Stimulated activated CD4-positive, alpha-beta T cell treated with anti-CD3 and anti-CD28 coated beads, Interleukin-15, amount 100 ng/mL, for 48 hours (primary cell): ENCODE measurements at regions not wholly inside any gene's neighbourhood (a gene's known extent, or its start where the extent isn't known, plus 50 kb on each side); places are given as distances from the start of the nearest gene placed in this dataset.

Experiments
- DNase-seq, 2 donors: peaks; one replicate each; pipeline ENCODE4 v3.0.0-alpha.2; 2020; ENCODE audit warnings: low read depth in 2 of 2

GRCh38 chr10:4587466-4587865 is 238.5 kb upstream of the AKR1E2 start:
- DNase-seq, result no peak

- DNase-seq, result no peak
Observed at GRCh38 chr10:4586776-4587175, 239.2 kb upstream of the AKR1E2 start.

- no peak for DNase-seq
Observed at GRCh38 chr10:4581929-4582328, 244.1 kb upstream of the AKR1E2 start.

GRCh38 chr10:4579844-4580243 is 246.2 kb upstream of the AKR1E2 start:
- no peak for DNase-seq

GRCh38 chr10:4576206-4576605 is 249.8 kb upstream of the AKR1E2 start:
- DNase-seq, result no peak

GRCh38 chr10:4569151-4569550 is 256.9 kb upstream of the AKR1E2 start:
- no peak for DNase-seq

GRCh38 chr10:4568731-4569130 is 257.3 kb upstream of the AKR1E2 start:
- DNase-seq, result no peak

- no peak for DNase-seq
Observed at GRCh38 chr10:4568086-4568485, 257.9 kb upstream of the AKR1E2 start.

- no peak for DNase-seq
Observed at GRCh38 chr10:4567637-4568036, 258.4 kb upstream of the AKR1E2 start.

GRCh38 chr10:4566011-4566410 is 260.0 kb upstream of the AKR1E2 start:
- DNase-seq, result no peak

GRCh38 chr10:4561296-4561695 is 264.7 kb upstream of the AKR1E2 start:
- no peak for DNase-seq

GRCh38 chr10:4557469-4557868 is 268.5 kb upstream of the AKR1E2 start:
- DNase-seq, result no peak

GRCh38 chr10:4556527-4556926 is 269.5 kb upstream of the AKR1E2 start:
- DNase-seq, result no peak

GRCh38 chr10:4555920-4556319 is 270.1 kb upstream of the AKR1E2 start:
- no peak for DNase-seq

- no peak for DNase-seq
Observed at GRCh38 chr10:4549139-4549653, 276.8 kb upstream of the AKR1E2 start.

- DNase-seq, result no peak
Observed at GRCh38 chr10:4546931-4547330, 279.1 kb upstream of the AKR1E2 start.

GRCh38 chr10:4546500-4546899 is 279.5 kb upstream of the AKR1E2 start:
- peak; percentile 5 to 11 for DNase-seq

GRCh38 chr10:4545062-4545461 is 280.9 kb upstream of the AKR1E2 start:
- DNase-seq, result no peak

- no peak for DNase-seq
Observed at GRCh38 chr10:4543938-4544533, 282.0 kb upstream of the AKR1E2 start.

GRCh38 chr10:4541292-4541691 is 284.7 kb upstream of the AKR1E2 start:
- no peak for DNase-seq

- DNase-seq, result no peak
Observed at GRCh38 chr10:4538016-4538415, 288.0 kb upstream of the AKR1E2 start.

GRCh38 chr10:4535521-4535920 is 290.5 kb upstream of the AKR1E2 start:
- DNase-seq, result no peak

- DNase-seq, result no peak
Observed at GRCh38 chr10:4533621-4534020, 292.4 kb upstream of the AKR1E2 start.

- DNase-seq, result no peak
Observed at GRCh38 chr10:4532976-4533375, 293.0 kb upstream of the AKR1E2 start.
